Left colon (tissue), 2 donors: ENCODE measurements at regions not wholly inside any gene's neighbourhood (a gene's known extent, or its start where the extent isn't known, plus 50 kb on each side); places are given as distances from the start of the nearest gene placed in this dataset.

ENCODE experiments used
- ATAC-seq: fragments of 200-7000 bp; cut with Tn5 transposase; one replicate; pipeline ENCODE4 v1.9.1; 2020; ENCODE audit warnings: mild to moderate bottlenecking, moderate library complexity
- DNase-seq, 2 donors: peaks; one replicate each; pipeline ENCODE4 v3.0.0-alpha.2; 2020
- intact Hi-C, 2 donors: fragments of 100-400 bp; cut with DNase I in 1 of 2; cut with micrococcal nuclease in 1 of 2; formaldehyde crosslinking; loops; one replicate each; pipeline versions ENCODE4 v1.11.2 to v1.14.0; 2022; cut with DNase I, micrococcal nuclease
- donor health status: DM: no; HTN: no; CAD: no.
- donor health status: DM: yes; HTN: yes; CAD: no.

- ATAC-seq (no peak), DNase-seq (no peak)
- intact Hi-C loops: no loop called here
These were observed 234.5 kb downstream of the KLF13 start for GRCh38 chr15:31561156-31561555.

- intact Hi-C loops: no loop called here
- no peak for ATAC-seq
These were observed 236.4 kb downstream of the KLF13 start for GRCh38 chr15:31563001-31563400.

GRCh38 chr15:31563421-31563820 is 236.8 kb downstream of the KLF13 start:
- peak in 1 of 2 donors; percentile 10 for DNase-seq
- intact Hi-C loops: no loop called here
- ATAC-seq: peak; percentile 74

More at GRCh38 chr15:31563001-31563400, 236.4 kb downstream of the KLF13 start:
- no peak for DNase-seq

GRCh38 chr15:31567861-31568260 is 241.2 kb downstream of the KLF13 start:
- intact Hi-C loops: no loop called here
- DNase-seq: no peak
- no peak for ATAC-seq

GRCh38 chr15:31569836-31570235 is 243.2 kb downstream of the KLF13 start:
- intact Hi-C loops: no loop called here
- ATAC-seq (no peak), DNase-seq (no peak)

- intact Hi-C loops: no loop called here
- DNase-seq (no peak), ATAC-seq (no peak)
These were observed 244.0 kb downstream of the KLF13 start for GRCh38 chr15:31570591-31570990.

- peak; percentile 70 for ATAC-seq
- intact Hi-C loops: no loop called here
- DNase-seq: no peak
These were observed 245.0 kb downstream of the KLF13 start for GRCh38 chr15:31571676-31572075.

GRCh38 chr15:31573759-31574158 is 247.1 kb downstream of the KLF13 start:
- no peak for ATAC-seq
- intact Hi-C loops: no loop called here
- DNase-seq: no peak

GRCh38 chr15:31574766-31575165 is 248.1 kb downstream of the KLF13 start:
- ATAC-seq (no peak), DNase-seq (no peak)
- intact Hi-C loops: no loop called here

GRCh38 chr15:31577108-31577507 is 250.5 kb downstream of the KLF13 start:
- ATAC-seq (no peak), DNase-seq (no peak)
- intact Hi-C loops: no loop called here

GRCh38 chr15:31579282-31579681 is 252.6 kb downstream of the KLF13 start:
- intact Hi-C loops: no loop called here
- ATAC-seq: no peak
- no peak for DNase-seq

GRCh38 chr15:31579976-31580375 is 253.3 kb downstream of the KLF13 start:
- no peak for DNase-seq
- ATAC-seq: no peak
- intact Hi-C loops: no loop called here

- intact Hi-C loops: no loop called here
- no peak for ATAC-seq
- DNase-seq: no peak
These were observed 257.6 kb downstream of the KLF13 start for GRCh38 chr15:31584195-31584594.

GRCh38 chr15:31585240-31585639 is 258.6 kb downstream of the KLF13 start:
- DNase-seq (no peak), ATAC-seq (no peak)
- intact Hi-C loops: no loop called here

- intact Hi-C loops: no loop called here
- DNase-seq (no peak), ATAC-seq (no peak)
These were observed 260.2 kb downstream of the KLF13 start for GRCh38 chr15:31586841-31587240.

- ATAC-seq (no peak), DNase-seq (no peak)
- intact Hi-C loops: no loop called here
These were observed 260.9 kb downstream of the KLF13 start for GRCh38 chr15:31587583-31587982.

GRCh38 chr15:31590609-31591008 is 264.0 kb downstream of the KLF13 start:
- DNase-seq: no peak
- no peak for ATAC-seq
- intact Hi-C loops: no loop called here

GRCh38 chr15:31591908-31592307 is 265.3 kb downstream of the KLF13 start:
- intact Hi-C loops: no loop called here
- DNase-seq (no peak), ATAC-seq (no peak)

GRCh38 chr15:31597466-31597865 is 270.8 kb downstream of the KLF13 start:
- intact Hi-C loops: no loop called here
- no peak for DNase-seq
- no peak for ATAC-seq

- ATAC-seq (peak; percentile 91), DNase-seq (peak; percentile 24 to 65)
- intact Hi-C loops: no loop called here
These were observed 272.0 kb downstream of the KLF13 start for GRCh38 chr15:31598620-31599019.

GRCh38 chr15:31605467-31605931 is 278.9 kb downstream of the KLF13 start:
- ATAC-seq (no peak), DNase-seq (no peak)
- intact Hi-C loops: no loop called here

- DNase-seq (no peak), ATAC-seq (no peak)
- intact Hi-C loops: no loop called here
These were observed 279.6 kb downstream of the KLF13 start for GRCh38 chr15:31606194-31606669.
